ENCODE measurements at regions not wholly inside any gene's neighbourhood (a gene's known extent, or its start where the extent isn't known, plus 50 kb on each side); places are given as distances from the start of the nearest gene placed in this dataset.

DNA sequence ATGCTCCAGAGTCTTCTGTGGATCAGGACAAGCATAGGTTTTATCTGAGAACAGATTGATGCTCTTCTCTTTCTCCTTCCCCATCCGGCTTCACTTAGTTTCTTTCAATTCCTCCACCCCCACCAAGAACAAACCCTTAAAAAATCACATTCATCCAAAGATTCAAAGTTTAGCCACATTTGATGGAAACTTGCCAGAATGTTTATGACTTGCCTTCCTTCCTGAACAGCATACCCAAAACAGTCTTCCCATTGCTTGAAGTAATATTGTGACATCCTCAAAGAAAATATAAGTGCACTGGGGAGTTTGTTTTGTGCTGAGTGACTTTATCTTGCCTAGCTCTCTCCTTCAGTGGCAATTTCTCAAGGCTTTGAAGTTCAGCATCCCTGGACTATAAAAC lies 83.0 kb downstream of the MAGEB17 start:
- 58 to 74% methylated on average over 1 of the region's 1 CpG for WGBS, 2 donors
- H3K36me3 ChIP-seq, result no peaks in the 10 kb centered on the region
- no peaks in the 10 kb centered on the region for H3K27me3 ChIP-seq
- no peak overlapping the region for H3K27ac ChIP-seq
- no peaks in the 10 kb centered on the region for H3K4me1 ChIP-seq
- intact Hi-C loops (cut with DNase I), result no loop called here
- no peak for TF ChIP-seq POLR2A (IDR thresholded peaks at IDR 0.05)
- TF ChIP-seq, protein P1, sequence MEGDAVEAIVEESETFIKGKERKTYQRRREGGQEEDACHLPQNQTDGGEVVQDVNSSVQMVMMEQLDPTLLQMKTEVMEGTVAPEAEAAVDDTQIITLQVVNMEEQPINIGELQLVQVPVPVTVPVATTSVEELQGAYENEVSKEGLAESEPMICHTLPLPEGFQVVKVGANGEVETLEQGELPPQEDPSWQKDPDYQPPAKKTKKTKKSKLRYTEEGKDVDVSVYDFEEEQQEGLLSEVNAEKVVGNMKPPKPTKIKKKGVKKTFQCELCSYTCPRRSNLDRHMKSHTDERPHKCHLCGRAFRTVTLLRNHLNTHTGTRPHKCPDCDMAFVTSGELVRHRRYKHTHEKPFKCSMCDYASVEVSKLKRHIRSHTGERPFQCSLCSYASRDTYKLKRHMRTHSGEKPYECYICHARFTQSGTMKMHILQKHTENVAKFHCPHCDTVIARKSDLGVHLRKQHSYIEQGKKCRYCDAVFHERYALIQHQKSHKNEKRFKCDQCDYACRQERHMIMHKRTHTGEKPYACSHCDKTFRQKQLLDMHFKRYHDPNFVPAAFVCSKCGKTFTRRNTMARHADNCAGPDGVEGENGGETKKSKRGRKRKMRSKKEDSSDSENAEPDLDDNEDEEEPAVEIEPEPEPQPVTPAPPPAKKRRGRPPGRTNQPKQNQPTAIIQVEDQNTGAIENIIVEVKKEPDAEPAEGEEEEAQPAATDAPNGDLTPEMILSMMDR (IDR thresholded peaks at IDR 0.05), result no peak
- no peak for DNase-seq
- no peak overlapping the region for H3K4me3 ChIP-seq
- H3K9me3 ChIP-seq, result no peaks in the 10 kb centered on the region

DNA sequence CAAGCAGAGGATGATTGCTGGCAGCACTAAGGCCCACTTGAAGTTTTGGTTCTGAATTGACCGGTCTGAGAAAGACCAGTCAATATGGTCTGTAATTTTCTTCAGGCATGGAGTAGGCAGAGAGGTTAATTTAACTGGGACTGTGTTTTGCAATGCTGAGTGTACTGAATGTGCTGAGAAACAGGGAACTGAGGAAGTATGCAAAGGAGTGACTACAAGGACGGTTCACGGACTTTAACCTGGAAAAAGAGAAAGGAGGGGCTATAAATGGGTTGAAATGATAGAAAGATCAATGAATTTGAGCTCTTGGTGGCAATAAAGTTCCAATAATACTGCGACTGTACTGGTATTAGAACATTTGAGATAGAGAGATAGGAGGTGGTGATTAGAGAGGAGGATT lies 84.5 kb downstream of the MAGEB17 start:
- Histone ChIP-seq H3K4me1 (no peaks in the 10 kb centered on the region), H3K36me3 (no peaks in the 10 kb centered on the region), H3K27me3 (no peaks in the 10 kb centered on the region), H3K27ac (no peak overlapping the region), H3K9me3 (peaks cover 0 to 5% (median 0%) of the 10 kb centered on the region in 3 donors), H3K4me3 (no peak overlapping the region)
- intact Hi-C loops (cut with DNase I), result no loop called here
- WGBS, 2 donors, result 80% methylated on average over 4 of the region's 4 CpGs
- TF ChIP-seq, protein P1 (IDR thresholded peaks at IDR 0.05), result no peak
- TF ChIP-seq POLR2A (IDR thresholded peaks at IDR 0.05), result no peak
- no peak for DNase-seq

DNA sequence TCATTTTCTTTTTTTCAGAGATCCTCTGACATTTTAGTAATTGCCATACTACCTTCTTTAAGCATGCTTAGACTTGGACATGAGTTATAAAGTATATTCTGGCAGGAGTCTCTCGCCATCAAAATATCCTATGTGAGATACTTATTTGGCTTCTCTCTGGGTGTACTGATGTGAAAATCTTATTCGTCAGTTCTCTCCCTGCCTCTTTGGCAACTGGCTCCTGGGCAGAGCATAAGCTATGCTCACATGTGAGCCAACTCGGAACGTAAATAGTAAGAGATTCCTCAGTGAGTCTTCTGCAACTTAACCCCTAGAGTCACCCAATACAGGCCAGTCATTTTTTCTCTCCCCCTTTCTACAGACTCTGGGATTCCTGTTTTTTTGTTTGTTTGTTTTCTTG lies 91.6 kb downstream of the MAGEB17 start:
- intact Hi-C loops (cut with DNase I), result no loop called here
- Histone ChIP-seq H3K4me3 (no peak overlapping the region), H3K27ac (no peak overlapping the region), H3K27me3 (no peaks in the 10 kb centered on the region), H3K9me3 (peaks cover 0 to 7% (median 0%) of the 10 kb centered on the region in 3 donors), H3K36me3 (no peaks in the 10 kb centered on the region), H3K4me1 (no peaks in the 10 kb centered on the region)
- 24 to 37% methylated on average over 4 of the region's 4 CpGs for WGBS, 2 donors
- no peak for TF ChIP-seq POLR2A (IDR thresholded peaks at IDR 0.05)
- TF ChIP-seq, protein P1 (IDR thresholded peaks at IDR 0.05), result no peak
- DNase-seq, result no peak

GRCh38 chrX:16267431-16267830 lies 100.2 kb downstream of the MAGEB17 start:
- no peaks in the 10 kb centered on the region for H3K27me3 ChIP-seq
- no peaks in the 10 kb centered on the region for H3K36me3 ChIP-seq
- H3K4me3 ChIP-seq, result no peak overlapping the region
- no peak for DNase-seq
- no peak for TF ChIP-seq POLR2A (IDR thresholded peaks at IDR 0.05)
- TF ChIP-seq, protein P1 (IDR thresholded peaks at IDR 0.05), result no peak
- no peak overlapping the region for H3K27ac ChIP-seq
- no peaks in the 10 kb centered on the region for H3K4me1 ChIP-seq
- intact Hi-C loops (cut with DNase I), result no loop called here
- H3K9me3 ChIP-seq, result no peaks in the 10 kb centered on the region
- 86 to 100% methylated on average over 1 of the region's 1 CpG for WGBS, 2 donors

DNA sequence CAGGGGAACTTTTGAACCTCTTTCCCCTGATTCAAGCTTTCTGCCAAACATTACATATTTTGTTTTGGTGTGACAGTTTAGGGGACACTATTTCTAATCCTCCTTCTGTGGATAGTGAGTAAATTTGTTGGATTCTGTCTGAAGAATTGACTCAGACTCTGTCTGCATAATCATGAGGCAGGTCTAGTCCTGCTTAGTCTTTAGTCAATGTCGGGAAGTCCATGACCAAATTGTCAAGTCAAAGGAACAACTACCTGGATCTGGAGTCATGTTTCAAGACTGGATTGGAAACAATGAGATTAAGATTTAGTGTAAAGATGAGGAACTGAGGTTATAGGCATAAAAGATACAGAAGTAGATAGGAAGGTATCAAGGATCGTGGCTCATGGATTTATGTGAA lies 100.9 kb downstream of the MAGEB17 start:
- WGBS, 2 donors, result 67 to 85% methylated on average over 1 to 2 of the region's 2 CpGs
- no peak for TF ChIP-seq POLR2A (IDR thresholded peaks at IDR 0.05)
- TF ChIP-seq, protein P1 (IDR thresholded peaks at IDR 0.05), result no peak
- DNase-seq, result no peak
- H3K27me3 ChIP-seq, result no peaks in the 10 kb centered on the region
- no peak overlapping the region for H3K27ac ChIP-seq
- no peaks in the 10 kb centered on the region for H3K4me1 ChIP-seq
- no peaks in the 10 kb centered on the region for H3K9me3 ChIP-seq
- no peak overlapping the region for H3K4me3 ChIP-seq
- H3K36me3 ChIP-seq, result no peaks in the 10 kb centered on the region
- intact Hi-C loops (cut with DNase I), result no loop called here

Data from esophagus squamous epithelium (tissue), 5 donors.